Stromal cell of bone marrow (primary cell): ENCODE measurements at regions not wholly inside any gene's neighbourhood (a gene's known extent, or its start where the extent isn't known, plus 50 kb on each side); places are given as distances from the start of the nearest gene placed in this dataset.
A peak's percentile ranks its signal among the peaks of the same experiment; 100 is the strongest.

Source experiments
- DNase-seq: peaks from one replicate; pipeline ENCODE4 v3.0.0-alpha.2; 2012; ENCODE audit warnings: low read depth

GRCh38 chr3:98963546-98963945 is 62.1 kb upstream of the DCBLD2 start:
- DNase-seq = no peak

GRCh38 chr3:98962951-98963350 is 61.5 kb upstream of the DCBLD2 start:
- no peak for DNase-seq

- peak; percentile 90 for DNase-seq
Measured at GRCh38 chr3:98962189-98962930, 60.9 kb upstream of the DCBLD2 start.

- peak; percentile 88 for DNase-seq
Measured at GRCh38 chr3:98961161-98962155, 60.0 kb upstream of the DCBLD2 start.

DNA sequence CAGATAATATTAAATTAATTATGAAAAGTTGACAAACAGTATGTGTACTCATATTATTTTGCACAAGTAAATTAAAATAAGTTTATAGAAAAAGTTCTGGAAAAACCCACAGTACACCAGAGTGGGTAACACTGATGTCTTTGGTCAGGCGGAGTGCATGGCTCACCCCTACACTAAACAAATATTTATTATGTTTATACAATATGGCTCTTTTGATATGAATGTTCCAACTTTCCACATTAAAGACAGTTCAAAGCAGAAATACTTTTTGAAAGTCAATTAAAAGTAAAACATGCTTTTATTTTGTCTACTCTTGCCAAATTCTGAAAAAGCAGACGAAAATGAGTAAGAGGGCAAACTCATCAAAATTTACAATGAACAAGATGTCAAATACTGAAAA is 56.2 kb upstream of the DCBLD2 start:
- no peak for DNase-seq

DNA sequence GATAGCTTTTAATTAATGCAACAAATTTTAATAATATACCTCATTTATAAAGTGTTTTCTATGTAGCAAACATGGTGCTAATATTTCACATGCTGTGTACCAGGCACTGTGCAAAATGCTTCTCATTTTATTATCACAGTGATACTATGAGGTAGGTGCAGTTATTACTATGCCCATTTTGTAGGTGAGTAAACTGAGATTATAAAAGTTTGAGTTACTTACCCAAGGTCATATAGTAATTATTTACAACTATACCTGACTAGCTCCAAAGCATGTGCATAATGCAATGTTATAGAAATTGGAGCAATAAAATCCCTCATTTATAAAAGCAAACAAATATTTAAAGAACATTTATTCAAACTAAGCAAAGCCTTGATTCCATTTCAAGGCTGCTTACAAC is 54.5 kb upstream of the DCBLD2 start:
- no peak for DNase-seq

DNA sequence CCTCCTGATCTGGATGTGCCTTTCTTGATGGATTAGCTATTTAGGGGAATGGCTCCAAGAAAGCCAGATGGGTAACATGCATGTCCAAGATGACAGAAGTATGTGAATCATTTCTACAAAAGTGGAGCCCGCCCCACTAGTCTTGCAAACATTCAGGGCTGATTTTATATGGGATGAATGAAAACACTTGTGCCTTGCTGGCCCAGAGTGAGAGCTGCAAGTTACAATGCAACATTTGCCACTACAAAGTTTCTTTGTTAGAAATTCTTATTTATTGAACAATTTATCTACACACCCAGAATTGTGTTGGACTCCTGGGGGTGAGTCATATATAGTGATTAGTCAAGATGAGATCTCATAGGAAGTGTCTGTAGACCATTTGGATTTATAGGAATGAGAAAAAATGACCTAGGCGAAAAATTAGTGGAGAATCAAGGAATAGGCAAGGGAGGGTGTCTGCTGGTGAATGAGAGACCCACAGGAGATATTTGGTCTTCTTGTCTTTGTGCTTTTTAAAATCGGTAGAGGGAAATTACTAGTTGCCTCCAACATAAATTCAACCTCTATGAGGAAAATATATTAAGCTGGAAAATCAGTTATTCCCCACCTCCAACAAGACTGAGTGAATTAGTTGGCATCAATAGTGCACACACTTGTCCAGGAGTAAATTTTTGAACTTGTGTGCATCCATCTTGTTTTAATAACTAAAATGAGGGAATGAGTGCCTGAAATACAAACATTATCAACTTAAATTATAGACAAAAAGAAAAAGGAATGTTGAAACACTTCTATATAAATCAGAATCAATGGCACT is 53.5 kb upstream of the DCBLD2 start:
- DNase-seq = no peak

- no peak for DNase-seq
Measured at GRCh38 chr3:98954242-98954641, 52.7 kb upstream of the DCBLD2 start.

DNA sequence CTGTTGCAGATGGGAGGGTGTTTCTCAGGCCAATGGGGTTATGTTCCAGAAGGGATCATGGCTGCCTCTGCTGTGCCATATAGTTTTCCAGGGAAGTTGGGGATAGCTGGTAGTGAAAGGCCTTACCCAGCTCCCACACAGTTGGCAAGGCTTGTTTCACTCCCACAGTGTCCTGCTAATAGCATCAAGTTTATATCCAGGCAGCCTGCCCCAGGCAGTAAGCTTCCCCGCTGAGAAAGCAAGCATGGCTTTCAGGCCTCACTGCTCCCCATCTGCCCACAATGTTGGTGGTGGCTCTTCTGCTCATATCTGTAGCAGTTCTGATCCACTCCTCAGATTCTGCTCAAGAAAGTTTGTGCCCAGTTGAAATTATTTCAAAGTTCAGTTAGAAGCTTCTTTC is 50.9 kb upstream of the DCBLD2 start:
- DNase-seq = no peak
